H1 (cell line): ENCODE measurements at regions not wholly inside any gene's neighbourhood (a gene's known extent, or its start where the extent isn't known, plus 50 kb on each side); places are given as distances from the start of the nearest gene placed in this dataset.

ENCODE experiments used
- CTCF ChIA-PET: fragments of 300-600 bp; sonication (Branson Sonifier 250); formaldehyde crosslinking; loops from one replicate; lab custom pipeline; 2021; ENCODE audit not compliant: partially characterized antibody; lab: Charles Lee
- POLR2A ChIA-PET: fragments of 300-600 bp; sonication (Branson Sonifier 250); formaldehyde crosslinking; loops from one replicate; lab custom pipeline; 2021; ENCODE audit warnings: inconsistent platforms; ENCODE audit not compliant: partially characterized antibody; lab: Charles Lee
- DNase-seq, 2 experiments: peaks; one replicate each; pipeline versions ENCODE4 v3.0.0 to v3.0.0-alpha.2; 2010 to 2022; ENCODE audit warnings: low spot score in 2 of 2, low read depth in 1 of 2, mixed read lengths in 1 of 2
- FAIRE-seq: peaks from 2 replicates; lab custom pipeline; 2011; peaks lifted over from hg19 to GRCh38; lab: Jason Lieb, UNC
- H2AFZ ChIP-seq: 2 replicates; pipeline ENCODE4 v1.8.1; 2012; ENCODE audit warnings: low read length, inconsistent platforms
- H2AK5ac ChIP-seq: 2 replicates; pipeline ENCODE4 v1.6.1; 2013; ENCODE audit warnings: low read depth, low read length
- H2BK120ac ChIP-seq: replicated peaks from 2 replicates; pipeline ENCODE3; 2013; ENCODE audit warnings: low read depth, low read length, inconsistent platforms
- H2BK12ac ChIP-seq: 2 replicates; pipeline ENCODE4 v1.6.1; 2013; ENCODE audit warnings: low read depth, low read length
- H2BK15ac ChIP-seq: 2 replicates; pipeline ENCODE4 v1.6.1; 2013; ENCODE audit warnings: low read length
- H2BK20ac ChIP-seq: 2 replicates; pipeline ENCODE4 v1.6.1; 2013; ENCODE audit warnings: low read length
- H2BK5ac ChIP-seq: 2 replicates; pipeline ENCODE4 v1.6.1; 2013; ENCODE audit warnings: low read depth, low read length
- H3K14ac ChIP-seq: 2 replicates; pipeline ENCODE4 v1.6.1; 2013; ENCODE audit warnings: inconsistent platforms; ENCODE audit not compliant: insufficient read length
- H3K18ac ChIP-seq: 2 replicates; pipeline ENCODE4 v1.6.1; 2013; ENCODE audit warnings: low read length; ENCODE audit errors: extremely low read depth
- H3K23ac ChIP-seq: 2 replicates; pipeline ENCODE4 v1.6.1; 2013; ENCODE audit warnings: inconsistent platforms; ENCODE audit not compliant: insufficient read length
- H3K23me2 ChIP-seq: 2 replicates; pipeline ENCODE4 v1.6.1; 2013; ENCODE audit warnings: low read depth, low read length
- H3K27ac ChIP-seq: 2 replicates; pipeline ENCODE4 v1.6.1; 2011; ENCODE audit warnings: low read depth, low read length, inconsistent platforms
- H3K27me3 ChIP-seq, 4 experiments: replicated peaks in 1 of 4; 1 replicate in 1 of 4; 2 replicates in 3 of 4; pipeline versions ENCODE4 v1.6.1 to v1.8.1; 2011 to 2013; ENCODE audit warnings: low read length in 3 of 4, mild to moderate bottlenecking in 3 of 4, inconsistent platforms in 2 of 4, mixed read lengths in 2 of 4, moderate library complexity in 1 of 4; ENCODE audit not compliant: control insufficient read depth in 3 of 4, insufficient read depth in 3 of 4; ENCODE audit errors: extremely low read depth in 1 of 4
- H3K36me3 ChIP-seq, 4 experiments: 2 replicates each; pipeline versions ENCODE4 v1.6.1 to v1.8.1; 2011 to 2013; ENCODE audit warnings: mild to moderate bottlenecking in 4 of 4, low read length in 3 of 4, moderate library complexity in 2 of 4, control low read depth in 1 of 4, inconsistent platforms in 1 of 4; ENCODE audit not compliant: insufficient read depth in 4 of 4, control insufficient read depth in 2 of 4
- H3K4ac ChIP-seq: replicated peaks from 2 replicates; pipeline ENCODE3; 2013; ENCODE audit warnings: low read length, low read depth, mixed read lengths, inconsistent platforms; ENCODE audit not compliant: insufficient read length
- H3K4me1 ChIP-seq, 4 experiments: replicated peaks in 1 of 4; 1 replicate in 1 of 4; 2 replicates in 3 of 4; pipeline versions ENCODE4 v1.6.1 to v1.8.1; 2011 to 2013; ENCODE audit warnings: low read length in 3 of 4, inconsistent platforms in 2 of 4, mixed read lengths in 1 of 4; ENCODE audit not compliant: insufficient read depth in 4 of 4, control insufficient read depth in 3 of 4
- H3K4me2 ChIP-seq, 2 experiments: 2 replicates each; pipeline versions ENCODE4 v1.6.1 to v1.8.1; 2011 to 2013; ENCODE audit warnings: low read depth in 2 of 2, low read length in 2 of 2, control low read depth in 1 of 2, inconsistent platforms in 1 of 2, mild to moderate bottlenecking in 1 of 2; ENCODE audit not compliant: insufficient read depth in 1 of 2
- H3K4me3 ChIP-seq, 4 experiments: fragments of 200-600, 300-600 bp in 1 of 4; sonication (generic), shearing (Covaris generic), sonication (Bioruptor Twin) in 1 of 4; 2 replicates each; pipeline versions ENCODE4 v1.5.1 to v1.8.1; 2011 to 2016; ENCODE audit warnings: low read length in 4 of 4, low read depth in 3 of 4, control low read depth in 2 of 4, inconsistent platforms in 2 of 4, mild to moderate bottlenecking in 2 of 4, mixed read lengths in 1 of 4, moderate library complexity in 1 of 4; ENCODE audit not compliant: insufficient read depth in 2 of 4; ENCODE audit errors: extremely low read depth in 1 of 4
- H3K56ac ChIP-seq: replicated peaks from 2 replicates; pipeline ENCODE3; 2013; ENCODE audit warnings: low read depth, mild to moderate bottlenecking, mixed read lengths, low read length, inconsistent platforms; ENCODE audit not compliant: insufficient read length
- H3K79me1 ChIP-seq: 2 replicates; pipeline ENCODE4 v1.6.1; 2013; ENCODE audit warnings: low read depth, low read length, control low read depth
- H3K79me2 ChIP-seq, 2 experiments: 2 replicates each; pipeline versions ENCODE4 v1.6.1 to v1.8.1; 2012 to 2013; ENCODE audit warnings: low read length in 2 of 2, mild to moderate bottlenecking in 2 of 2, inconsistent platforms in 1 of 2; ENCODE audit not compliant: insufficient read depth in 2 of 2, control insufficient read depth in 1 of 2
- H3K9ac ChIP-seq, 4 experiments: replicated peaks in 1 of 4; 1 replicate in 1 of 4; 2 replicates in 3 of 4; pipeline versions ENCODE4 v1.6.1 to v1.8.1; 2011 to 2013; ENCODE audit warnings: low read depth in 3 of 4, low read length in 3 of 4, control low read depth in 2 of 4, mild to moderate bottlenecking in 2 of 4, moderate library complexity in 2 of 4, inconsistent platforms in 1 of 4; ENCODE audit errors: extremely low read depth in 1 of 4
- H3K9me3 ChIP-seq, 2 experiments: 2 replicates each; pipeline versions ENCODE4 v1.6.1 to v1.8.1; 2012 to 2013; ENCODE audit warnings: mild to moderate bottlenecking in 2 of 2, moderate library complexity in 2 of 2, control low read depth in 1 of 2, inconsistent platforms in 1 of 2, low read depth in 1 of 2, low read length in 1 of 2, mixed read lengths in 1 of 2; ENCODE audit not compliant: insufficient read depth in 2 of 2
- H4K20me1 ChIP-seq, 2 experiments: replicated peaks in 1 of 2; 2 replicates each; pipeline versions ENCODE3 to v1.8.1; 2011 to 2013; ENCODE audit warnings: inconsistent platforms in 2 of 2, low read length in 2 of 2, mild to moderate bottlenecking in 1 of 2; ENCODE audit not compliant: insufficient read depth in 2 of 2, control insufficient read depth in 1 of 2
- H4K5ac ChIP-seq: 2 replicates; pipeline ENCODE4 v1.6.1; 2013; ENCODE audit warnings: low read length, low read depth, mixed read lengths, inconsistent platforms; ENCODE audit not compliant: insufficient read length
- H4K8ac ChIP-seq: 2 replicates; pipeline ENCODE4 v1.8.0; 2013; ENCODE audit warnings: mild to moderate bottlenecking, moderate library complexity, low read length, inconsistent platforms; ENCODE audit not compliant: insufficient read depth; ENCODE audit errors: extremely low read depth
- H4K91ac ChIP-seq: replicated peaks from 2 replicates; pipeline ENCODE3; 2013; ENCODE audit warnings: low read length, mixed read lengths, inconsistent platforms; ENCODE audit not compliant: insufficient read length
- CTCF ChIP-seq, 3 experiments: IDR thresholded peaks; 1 replicate in 2 of 3; 2 replicates in 1 of 3; pipeline versions ENCODE4 v1.5.1 to v1.6.1; 2011; ENCODE audit warnings: low read length in 3 of 3, mild to moderate bottlenecking in 3 of 3, inconsistent platforms in 2 of 3, low read depth in 1 of 3, moderate library complexity in 1 of 3; ENCODE audit not compliant: insufficient read depth in 1 of 3; ENCODE audit errors: control extremely low read depth in 1 of 3
- SIN3A ChIP-seq, 2 experiments: IDR thresholded peaks in 1 of 2; conservative IDR thresholded peaks in 1 of 2; 2 replicates each; pipeline ENCODE4 v1.6.1; 2011 to 2012; ENCODE audit warnings: low read length in 2 of 2, improper control_type of control experiment in 1 of 2, low read depth in 1 of 2, mild to moderate bottlenecking in 1 of 2
- WGBS, 2 experiments: shearing (Covaris generic) in 1 of 2; methylation state at CpG; one replicate each; pipeline versions ENCODE4 v1.1.6 to v1.1.7; 2013 to 2015; ENCODE audit warnings: low lambda C conversion rate in 2 of 2, mixed read lengths in 2 of 2, inconsistent platforms in 1 of 2, low coverage in 1 of 2, missing lambda C conversion rate in 1 of 2; ENCODE audit not compliant: insufficient replicate concordance in 2 of 2, insufficient coverage in 1 of 2, insufficient read length in 1 of 2; ENCODE audit errors: extremely low coverage in 1 of 2, missing lambda C conversion rate in 1 of 2; 5-methylcytosine and 5-hydroxymethylcytosine counted together

GRCh38 chr1:164265232-164265631 lies 293.8 kb upstream of the PBX1 start:
- 87% methylated on average over 2 of the region's 2 CpGs; no CpG with 5 or more reads in 1 of the 2 experiments for WGBS, 2 experiments
- no peak overlapping the region for H3K18ac ChIP-seq
- H2BK20ac ChIP-seq, result no peak overlapping the region
- no peak overlapping the region for H3K9ac ChIP-seq
- POLR2A ChIA-PET, result no interaction called here
- no peak overlapping the region for H3K23ac ChIP-seq
- H2BK120ac ChIP-seq, result no peak overlapping the region
- H2BK5ac ChIP-seq, result no peak overlapping the region
- CTCF ChIA-PET, result no interaction called here
- no peaks in the 10 kb centered on the region for H3K79me2 ChIP-seq
- TF ChIP-seq SIN3A (conservative IDR thresholded peaks at IDR 0.05 in 1 of 2, IDR thresholded peaks at IDR 0.05 in 1 of 2; ENCODE audit: low read depth in 1 of 2, low read length in 2 of 2) (no peak), CTCF (IDR thresholded peaks at IDR 0.05; ENCODE audit: control extremely low read depth in 1 of 3, insufficient read depth in 1 of 3, low read depth in 1 of 3, low read length in 3 of 3) (peak in 1 of 3 experiments; percentile 1; a peak in 1 of 4 replicates)
- no peak overlapping the region for H4K91ac ChIP-seq
- no peak for FAIRE-seq
- H3K56ac ChIP-seq, result no peak overlapping the region
- no peaks in the 10 kb centered on the region for H3K27me3 ChIP-seq
- H3K4me3 ChIP-seq, result no peak overlapping the region
- no peaks in the 10 kb centered on the region for H3K36me3 ChIP-seq
- H4K20me1 ChIP-seq, result no peaks in the 10 kb centered on the region
- H3K14ac ChIP-seq, result no peak overlapping the region
- no peak overlapping the region for H4K8ac ChIP-seq
- no peaks in the 10 kb centered on the region for H3K4me1 ChIP-seq
- no peak overlapping the region for H3K4ac ChIP-seq
- no peaks in the 10 kb centered on the region for H3K9me3 ChIP-seq
- H2BK15ac ChIP-seq, result no peak overlapping the region
- H3K4me2 ChIP-seq, result no peak overlapping the region
- H4K5ac ChIP-seq, result no peak overlapping the region
- no peak overlapping the region for H2BK12ac ChIP-seq
- H3K23me2 ChIP-seq, result no peaks in the 10 kb centered on the region
- no peaks in the 10 kb centered on the region for H3K79me1 ChIP-seq
- H3K27ac ChIP-seq, result no peak overlapping the region
- DNase-seq, result no peak
- H2AK5ac ChIP-seq, result no peak overlapping the region
- H2AFZ ChIP-seq, result no peak overlapping the region
